IMR-90 (cell line): ENCODE measurements at regions not wholly inside any gene's neighbourhood (a gene's known extent, or its start where the extent isn't known, plus 50 kb on each side); places are given as distances from the start of the nearest gene placed in this dataset.

ENCODE experiments used
- ATAC-seq: fragments of 200-7000 bp; cut with Tn5 transposase; 2 replicates; pipeline ENCODE4 v1.9.1; 2020; ENCODE audit warnings: low read depth, mild to moderate bottlenecking, moderate library complexity
- BruUV-seq: library from RNA; stranded (reverse); fragments of 400-500 nt; replicated peaks from 2 replicates; lab custom pipeline; 2021; lab: Mats Ljungman, UMichigan
- CTCF ChIA-PET: fragments of 300-600 bp; formaldehyde crosslinking; extraction: SDS; loops from one replicate; lab custom pipeline; 2021; ENCODE audit warnings: antibody characterized with exemption; lab: Yijun Ruan, JAX
- POLR2A ChIA-PET: fragments of 300-600 bp; sonication (Branson Sonifier 250); formaldehyde crosslinking; loops from one replicate; lab custom pipeline; 2022; ENCODE audit warnings: antibody characterized with exemption; ENCODE audit not compliant: unreplicated experiment; lab: Charles Lee
- DNase-seq: peaks from one replicate; pipeline ENCODE4 v3.0.0; 2013
- H2AFZ ChIP-seq: replicated peaks from 2 replicates; pipeline ENCODE3; 2013; ENCODE audit warnings: low read length, mild to moderate bottlenecking; ENCODE audit not compliant: poor library complexity
- H2AK5ac ChIP-seq: 2 replicates; pipeline ENCODE4 v1.6.1; 2013; ENCODE audit warnings: low read depth, low read length, inconsistent platforms
- H2AK9ac ChIP-seq: replicated peaks from 2 replicates; pipeline ENCODE3; 2013; ENCODE audit warnings: mild to moderate bottlenecking, low read depth, low read length, moderate library complexity; ENCODE audit not compliant: poor library complexity
- H2BK120ac ChIP-seq: 2 replicates; pipeline ENCODE4 v1.6.1; 2013; ENCODE audit warnings: low read depth, low read length, inconsistent platforms
- H2BK15ac ChIP-seq: 3 replicates; pipeline ENCODE4 v1.6.1; 2013; ENCODE audit warnings: low read depth, low read length, inconsistent platforms
- H2BK20ac ChIP-seq: 2 replicates; pipeline ENCODE4 v1.6.1; 2013; ENCODE audit warnings: low read depth, mild to moderate bottlenecking, inconsistent platforms, low read length, moderate library complexity
- H2BK5ac ChIP-seq: 2 replicates; pipeline ENCODE4 v1.6.1; 2013; ENCODE audit warnings: mild to moderate bottlenecking, low read depth, low read length, inconsistent platforms; ENCODE audit not compliant: poor library complexity, severe bottlenecking
- H3K14ac ChIP-seq: replicated peaks from 2 replicates; pipeline ENCODE4 v1.6.1; 2013; ENCODE audit warnings: low read depth, low read length, inconsistent platforms
- H3K18ac ChIP-seq: 2 replicates; pipeline ENCODE4 v1.6.1; 2013; ENCODE audit warnings: low read depth, low read length, control low read depth
- H3K23ac ChIP-seq: 2 replicates; pipeline ENCODE4 v1.6.1; 2013; ENCODE audit warnings: low read depth, low read length, inconsistent platforms
- H3K27ac ChIP-seq: 2 replicates; pipeline ENCODE4 v1.5.1; 2013; ENCODE audit warnings: mild to moderate bottlenecking, control low read depth, low read length; ENCODE audit not compliant: insufficient read depth
- H3K27me3 ChIP-seq: 2 replicates; pipeline ENCODE4 v1.6.1; 2013; ENCODE audit warnings: low read length; ENCODE audit not compliant: control insufficient read depth, insufficient read depth
- H3K36me3 ChIP-seq: 2 replicates; pipeline ENCODE4 v1.6.1; 2013; ENCODE audit warnings: low read length, mixed read lengths; ENCODE audit not compliant: control insufficient read depth, insufficient read depth
- H3K4ac ChIP-seq: 2 replicates; pipeline ENCODE4 v1.6.1; 2013; ENCODE audit warnings: low read depth, low read length, inconsistent platforms
- H3K4me1 ChIP-seq: 2 replicates; pipeline ENCODE4 v1.6.1; 2013; ENCODE audit warnings: low read length, mixed read lengths; ENCODE audit not compliant: control insufficient read depth, insufficient read depth
- H3K4me2 ChIP-seq: 2 replicates; pipeline ENCODE4 v1.6.1; 2013; ENCODE audit warnings: low read depth, mild to moderate bottlenecking, control low read depth, low read length, moderate library complexity
- H3K4me3 ChIP-seq: 2 replicates; pipeline ENCODE4 v1.5.1; 2013; ENCODE audit warnings: low read depth, mild to moderate bottlenecking, control low read depth, low read length, moderate library complexity; ENCODE audit not compliant: insufficient read depth
- H3K56ac ChIP-seq: 2 replicates; pipeline ENCODE4 v1.6.1; 2013; ENCODE audit warnings: low read length, inconsistent platforms; ENCODE audit not compliant: insufficient read depth; ENCODE audit errors: extremely low read depth
- H3K79me1 ChIP-seq, 2 experiments: 2 replicates each; pipeline ENCODE4 v1.6.1; 2013; ENCODE audit warnings: low read length in 2 of 2, inconsistent platforms in 1 of 2, low read depth in 1 of 2
- H3K9ac ChIP-seq: 2 replicates; pipeline ENCODE4 v1.6.1; 2013; ENCODE audit warnings: low read depth, low read length, control low read depth
- H3K9me1 ChIP-seq: 2 replicates; pipeline ENCODE4 v1.6.1; 2013; ENCODE audit warnings: low read length, inconsistent platforms; ENCODE audit not compliant: insufficient read depth
- H3K9me3 ChIP-seq: 2 replicates; pipeline ENCODE4 v1.6.1; 2013; ENCODE audit warnings: low read length; ENCODE audit not compliant: control insufficient read depth, insufficient read depth
- H4K20me1 ChIP-seq: 2 replicates; pipeline ENCODE4 v1.6.1; 2013; ENCODE audit warnings: low read length, inconsistent platforms; ENCODE audit not compliant: insufficient read depth
- H4K5ac ChIP-seq: 2 replicates; pipeline ENCODE4 v1.6.1; 2013; ENCODE audit warnings: mild to moderate bottlenecking, low read depth, low read length, control low read depth
- H4K8ac ChIP-seq, 2 experiments: 2 replicates each; pipeline ENCODE4 v1.6.1; 2013; ENCODE audit warnings: low read depth in 2 of 2, low read length in 2 of 2, control low read depth in 1 of 2, inconsistent platforms in 1 of 2
- H4K91ac ChIP-seq: 2 replicates; pipeline ENCODE4 v1.6.1; 2013; ENCODE audit warnings: low read depth, low read length, inconsistent platforms; ENCODE audit not compliant: insufficient read depth
- BHLHE40 ChIP-seq: fragments of 150-350 bp; IDR thresholded peaks from 2 replicates; pipeline ENCODE4 v1.6.1; 2016; ENCODE audit warnings: mild to moderate bottlenecking, low read depth, low read length
- ELK1 ChIP-seq: fragments of 150-350 bp; IDR thresholded peaks from 2 replicates; pipeline ENCODE4 v1.6.1; 2016; ENCODE audit warnings: low read depth, mild to moderate bottlenecking, low read length, moderate library complexity, borderline replicate concordance
- FOS ChIP-seq: fragments of 150-350 bp; IDR thresholded peaks from 2 replicates; pipeline ENCODE4 v1.6.1; 2016; ENCODE audit warnings: low read depth, low read length
- MAZ ChIP-seq: IDR thresholded peaks from 2 replicates; pipeline ENCODE4 v1.6.1; 2012; ENCODE audit warnings: low read depth, mild to moderate bottlenecking, low read length, improper control_type of control experiment, moderate library complexity, borderline replicate concordance
- NFE2L2 ChIP-seq: fragments of 150-350 bp; IDR thresholded peaks from 2 replicates; pipeline ENCODE4 v1.6.1; 2016; ENCODE audit warnings: low read depth, mild to moderate bottlenecking, low read length
- RCOR1 ChIP-seq: IDR thresholded peaks from 2 replicates; pipeline ENCODE4 v1.6.1; 2012; ENCODE audit warnings: mild to moderate bottlenecking, low read length, improper control_type of control experiment; ENCODE audit not compliant: insufficient replicate concordance
- RFX5 ChIP-seq: IDR thresholded peaks from 2 replicates; pipeline ENCODE4 v1.8.0; 2012; ENCODE audit warnings: low read depth, mild to moderate bottlenecking, low read length, moderate library complexity
- SMC3 ChIP-seq: fragments of 150-350 bp; IDR thresholded peaks from 2 replicates; pipeline ENCODE4 v1.6.1; 2016; ENCODE audit warnings: low read depth, mild to moderate bottlenecking, antibody characterized with exemption, low read length, moderate library complexity
- WGBS, 2 experiments: methylation state at CpG; one replicate each; pipeline versions ENCODE4 v1.1.5 to v1.1.7; 2013; ENCODE audit warnings: missing lambda C conversion rate in 2 of 2; ENCODE audit not compliant: insufficient read length in 1 of 2; ENCODE audit errors: extremely low coverage in 2 of 2; 5-methylcytosine and 5-hydroxymethylcytosine counted together
- dilution Hi-C: fragments of 300-500 bp; cut with HindIII; formaldehyde crosslinking; loops from one replicate; pipeline ENCODE4 v1.14.3; 2018; ENCODE audit warnings: low sequenced_read_pairs; ENCODE audit not compliant: unreplicated experiment
- in situ Hi-C: fragments of 300-500 bp; cut with MboI; formaldehyde crosslinking; loops from 3 replicates; pipeline ENCODE4 v1.14.3; 2019; ENCODE audit warnings: low sequenced_read_pairs, inconsistent platforms, mixed read lengths
- intact Hi-C: fragments of 100-400 bp; cut with micrococcal nuclease; formaldehyde crosslinking; loops from 2 replicates; pipeline ENCODE4 v1.10.0; 2022

- no peak overlapping the region for H2BK120ac ChIP-seq
- H3K36me3 ChIP-seq, result no peaks in the 10 kb centered on the region
- no peaks in the 10 kb centered on the region for H3K9me3 ChIP-seq
- no peak overlapping the region for H3K4me3 ChIP-seq
- intact Hi-C loops (no loop called here), in situ Hi-C loops (no loop called here), dilution Hi-C loops (no loop called here)
- no peak overlapping the region for H3K56ac ChIP-seq
- no CpG with 5 or more reads among the region's 2 CpGs for WGBS, 2 experiments
- no peak overlapping the region for H2AK5ac ChIP-seq
- no peak overlapping the region for H3K23ac ChIP-seq
- no peak overlapping the region for H4K8ac ChIP-seq
- TF ChIP-seq FOS (no peak), NFE2L2 (no peak), BHLHE40 (no peak), SMC3 (no peak), RCOR1 (no peak), ELK1 (no peak), MAZ (no peak), RFX5 (no peak)
- H4K91ac ChIP-seq, result no peak overlapping the region
- H3K9me1 ChIP-seq, result 0 out of 2 replicates have a peak, but pooled peaks cover 2% of the 10 kb centered on the region
- H4K5ac ChIP-seq, result no peak overlapping the region
- H3K4me2 ChIP-seq, result no peak overlapping the region
- no peak overlapping the region; the same call in 2 of the 3 replicates for H2BK15ac ChIP-seq
- no peak overlapping the region for H3K4ac ChIP-seq
- H2BK20ac ChIP-seq, result no peak overlapping the region
- H3K27me3 ChIP-seq, result no peaks in the 10 kb centered on the region
- H3K14ac ChIP-seq, result no peak overlapping the region
- ATAC-seq (no peak), DNase-seq (no peak)
- no TSS peak for BruUV-seq
- H2BK5ac ChIP-seq, result no peak overlapping the region
- no peaks in the 10 kb centered on the region for H4K20me1 ChIP-seq
- ChIA-PET CTCF (no interaction called here), POLR2A (no interaction called here)
- peaks cover 2% of the 10 kb centered on the region for H3K4me1 ChIP-seq
- no peak overlapping the region for H3K9ac ChIP-seq
- no peak overlapping the region for H2AK9ac ChIP-seq
- no peaks in the 10 kb centered on the region for H3K79me1 ChIP-seq
- no peak overlapping the region for H3K18ac ChIP-seq
- no peak overlapping the region for H3K27ac ChIP-seq
- H2AFZ ChIP-seq, result no peak overlapping the region
These were observed 68.2 kb upstream of the AHR start for GRCh38 chr7:17230099-17230807.
